ENCODE measurements at regions not wholly inside any gene's neighbourhood (a gene's known extent, or its start where the extent isn't known, plus 50 kb on each side); places are given as distances from the start of the nearest gene placed in this dataset.

- no peak for TF ChIP-seq EZH2 (IDR thresholded peaks at IDR 0.05; ENCODE audit: insufficient read depth, poor library complexity, severe bottlenecking)
- TF ChIP-seq EZH2phosphoT487 (IDR thresholded peaks at IDR 0.05; ENCODE audit: insufficient read depth, low read depth), result no peak
These were observed 449.0 kb upstream of the MMADHC start for GRCh38 chr2:150036622-150037021.
